Activated gamma-delta T cell (primary cell): ENCODE measurements at regions not wholly inside any gene's neighbourhood (a gene's known extent, or its start where the extent isn't known, plus 50 kb on each side); places are given as distances from the start of the nearest gene placed in this dataset.
"Not testable (repeated sequence)": the region's sequence is repeated elsewhere in the genome, so short reads cannot be mapped to it uniquely, and the experiment has no call there.

Experiments used
- DNase-seq: peaks from one replicate; lab custom pipeline; 2025; lab: John Stamatoyannopoulos, UW

GRCh38 chr2:160583813-160584537, 90.4 kb upstream of the RBMS1 start:
- DNase-seq = no peak

- no peak for DNase-seq
Measured at GRCh38 chr2:160584972-160585494, 91.4 kb upstream of the RBMS1 start.

GRCh38 chr2:160590664-160591063, 97.1 kb upstream of the RBMS1 start:
- DNase-seq = no peak

GRCh38 chr2:160592401-160592800, 98.8 kb upstream of the RBMS1 start:
- DNase-seq = no peak

- no peak for DNase-seq
Measured at GRCh38 chr2:160592993-160593392, 99.4 kb upstream of the RBMS1 start.

- DNase-seq = no peak
Measured at GRCh38 chr2:160596441-160596840, 102.8 kb upstream of the RBMS1 start.

- not testable (repeated sequence) for DNase-seq
Measured at GRCh38 chr2:160600437-160600836, 106.8 kb upstream of the RBMS1 start.

- DNase-seq = no peak
Measured at GRCh38 chr2:160602073-160602472, 108.5 kb upstream of the RBMS1 start.

- no peak for DNase-seq
Measured at GRCh38 chr2:160603771-160604510, 110.3 kb upstream of the RBMS1 start.

GRCh38 chr2:160606341-160606740, 112.7 kb upstream of the RBMS1 start:
- no peak for DNase-seq

- DNase-seq = no peak
Measured at GRCh38 chr2:160608599-160608998, 115.0 kb upstream of the RBMS1 start.

GRCh38 chr2:160609346-160609745, 115.7 kb upstream of the RBMS1 start:
- no peak for DNase-seq

- no peak for DNase-seq
Measured at GRCh38 chr2:160610041-160610440, 116.4 kb upstream of the RBMS1 start.

- no peak for DNase-seq
Measured at GRCh38 chr2:160612266-160612856, 118.8 kb upstream of the RBMS1 start.

- no peak for DNase-seq
Measured at GRCh38 chr2:160613466-160614153, 120.0 kb upstream of the RBMS1 start.

GRCh38 chr2:160614391-160614790, 120.8 kb upstream of the RBMS1 start:
- no peak for DNase-seq

- no peak for DNase-seq
Measured at GRCh38 chr2:160615706-160616105, 122.1 kb upstream of the RBMS1 start.

GRCh38 chr2:160616149-160616548, 122.5 kb upstream of the RBMS1 start:
- no peak for DNase-seq

GRCh38 chr2:160621748-160622147, 128.1 kb upstream of the RBMS1 start:
- DNase-seq = no peak

GRCh38 chr2:160628020-160628637, 134.5 kb upstream of the RBMS1 start:
- not testable (repeated sequence) for DNase-seq

- DNase-seq = no peak
Measured at GRCh38 chr2:160628811-160629210, 135.2 kb upstream of the RBMS1 start.
